VCaP (cell line): ENCODE measurements at regions not wholly inside any gene's neighbourhood (a gene's known extent, or its start where the extent isn't known, plus 50 kb on each side); places are given as distances from the start of the nearest gene placed in this dataset.
"Not testable (repeated sequence)": the region's sequence is repeated elsewhere in the genome, so short reads cannot be mapped to it uniquely, and the experiment has no call there.

Experiments
- H3K27ac ChIP-seq: fragments of 450-650 bp; 2 replicates; pipeline ENCODE4 v1.5.1; 2017
- CTCF ChIP-seq: fragments of 450-650 bp; conservative IDR thresholded peaks from 2 replicates; pipeline ENCODE4 v1.5.1; 2017; ENCODE audit warnings: mild to moderate bottlenecking, moderate library complexity

- TF ChIP-seq CTCF, result no peak
- no peak overlapping the region for H3K27ac ChIP-seq
These were observed 84.2 kb upstream of the GOLGA6L4 start for GRCh38 chr15:84151205-84151931.

- not testable (repeated sequence) for H3K27ac ChIP-seq
These were observed 83.1 kb upstream of the GOLGA6L4 start for GRCh38 chr15:84152381-84152979.

GRCh38 chr15:84153655-84154140 lies 81.9 kb upstream of the GOLGA6L4 start:
- not testable (repeated sequence) for H3K27ac ChIP-seq

- H3K27ac ChIP-seq, result not testable (repeated sequence)
These were observed 81.3 kb upstream of the GOLGA6L4 start for GRCh38 chr15:84154314-84154713.

- H3K27ac ChIP-seq, result not testable (repeated sequence)
These were observed 80.8 kb upstream of the GOLGA6L4 start for GRCh38 chr15:84154787-84155186.

- H3K27ac ChIP-seq, result not testable (repeated sequence)
These were observed 79.6 kb upstream of the GOLGA6L4 start for GRCh38 chr15:84155792-84156587.

GRCh38 chr15:84156588-84156840 lies 79.1 kb upstream of the GOLGA6L4 start:
- H3K27ac ChIP-seq, result not testable (repeated sequence)

- H3K27ac ChIP-seq, result not testable (repeated sequence)
These were observed 78.4 kb upstream of the GOLGA6L4 start for GRCh38 chr15:84157056-84157632.

GRCh38 chr15:84157857-84158256 lies 77.7 kb upstream of the GOLGA6L4 start:
- H3K27ac ChIP-seq, result not testable (repeated sequence)

GRCh38 chr15:84159346-84160269 lies 76.0 kb upstream of the GOLGA6L4 start:
- H3K27ac ChIP-seq, result not testable (repeated sequence)

- H3K27ac ChIP-seq, result not testable (repeated sequence)
These were observed 70.9 kb upstream of the GOLGA6L4 start for GRCh38 chr15:84164423-84165292.

- not testable (repeated sequence) for H3K27ac ChIP-seq
These were observed 65.5 kb upstream of the GOLGA6L4 start for GRCh38 chr15:84170029-84170428.

GRCh38 chr15:84173231-84173610 lies 62.4 kb upstream of the GOLGA6L4 start:
- H3K27ac ChIP-seq, result not testable (repeated sequence)
